ENCODE measurements at regions not wholly inside any gene's neighbourhood (a gene's known extent, or its start where the extent isn't known, plus 50 kb on each side); places are given as distances from the start of the nearest gene placed in this dataset.

GRCh38 chr18:10152475-10152874 lies 238.7 kb downstream of the VAPA start:
- TF ChIP-seq CTCF (conservative IDR thresholded peaks at IDR 0.05) (no peak), EZH2 (IDR thresholded peaks at IDR 0.05; ENCODE audit: low read depth) (no peak)
